Thyroid gland (tissue), 4 donors: ENCODE measurements at regions not wholly inside any gene's neighbourhood (a gene's known extent, or its start where the extent isn't known, plus 50 kb on each side); places are given as distances from the start of the nearest gene placed in this dataset.

Source experiments
- DNase-seq, 2 donors: peaks; one replicate each; pipeline ENCODE4 v3.0.0-alpha.2; 2019
- H3K27ac ChIP-seq, 3 donors: fragments of 200-600 bp; sonication (generic); 1 replicate in 2 of 3; 2 replicates in 1 of 3; pipeline ENCODE4 v1.5.1; 2016 to 2019; ENCODE audit warnings: mild to moderate bottlenecking in 1 of 3, moderate library complexity in 1 of 3
- H3K27me3 ChIP-seq: fragments of 200-600 bp; sonication (generic); one replicate; pipeline ENCODE4 v1.5.1; 2019
- H3K36me3 ChIP-seq, 2 donors: fragments of 200-600 bp; sonication (generic); one replicate each; pipeline ENCODE4 v1.5.1; 2016 to 2019
- H3K4me1 ChIP-seq, 2 donors: fragments of 200-600 bp; sonication (generic); one replicate each; pipeline ENCODE4 v1.5.1; 2017 to 2019
- H3K4me3 ChIP-seq, 3 donors: fragments of 200-600 bp; sonication (generic); replicated peaks in 1 of 3; 1 replicate in 2 of 3; 2 replicates in 1 of 3; pipeline ENCODE4 v1.5.1; 2016; ENCODE audit warnings: mild to moderate bottlenecking in 1 of 3
- H3K9me3 ChIP-seq: fragments of 200-600 bp; sonication (generic); one replicate; pipeline ENCODE4 v1.5.1; 2017
- CTCF ChIP-seq, 6 experiments: fragments of 200-600 bp in 3 of 6; fragments of 450-650 bp in 3 of 6; sonication (generic) in 3 of 6; IDR thresholded peaks; one replicate each; pipeline ENCODE4 v1.5.1; 2016 to 2019; ENCODE audit warnings: antibody characterized with exemption in 6 of 6, mild to moderate bottlenecking in 2 of 6, inconsistent platforms in 1 of 6, moderate library complexity in 1 of 6
- POLR2A ChIP-seq, 2 donors: fragments of 450-650 bp; IDR thresholded peaks; one replicate each; pipeline ENCODE4 v1.6.1; 2017; ENCODE audit warnings: antibody characterized with exemption in 2 of 2, mild to moderate bottlenecking in 2 of 2, moderate library complexity in 1 of 2
- WGBS, 2 donors: methylation state at CpG; one replicate each; pipeline ENCODE4 v1.1.5; 2017; 5-methylcytosine and 5-hydroxymethylcytosine counted together
- intact Hi-C: fragments of 100-400 bp; cut with DNase I; formaldehyde crosslinking; loops from one replicate; pipeline ENCODE4 v1.15.1; 2023

DNA sequence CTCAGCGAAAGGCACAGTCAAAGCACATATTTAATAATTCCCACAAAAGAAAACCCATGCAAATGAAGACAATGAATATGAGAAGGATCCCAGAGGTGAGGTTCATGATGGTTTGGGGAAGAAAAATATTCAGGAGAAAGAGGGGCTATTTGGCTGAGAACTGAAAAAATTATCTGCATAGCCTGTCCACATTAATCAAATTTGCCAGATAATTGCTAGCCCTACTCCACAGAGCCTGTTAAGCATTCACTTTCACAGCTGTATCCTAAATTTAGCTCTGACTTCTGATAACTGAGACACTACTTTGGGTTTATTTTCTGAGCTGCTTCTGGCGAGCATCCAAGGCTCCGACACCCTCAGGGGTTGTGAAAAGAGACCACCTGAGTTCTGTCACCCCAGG lies 176.2 kb downstream of the HERPUD2 start:
- no peak for TF ChIP-seq POLR2A (IDR thresholded peaks at IDR 0.05)
- DNase-seq, result no peak
- no peaks in the 10 kb centered on the region for H3K36me3 ChIP-seq
- intact Hi-C loops, result no loop called here
- no peaks in the 10 kb centered on the region for H3K27me3 ChIP-seq
- no peak overlapping the region for H3K27ac ChIP-seq
- WGBS, 2 donors, result 73 to 81% methylated on average over 2 to 3 of the region's 3 CpGs
- no peak overlapping the region for H3K4me3 ChIP-seq
- H3K9me3 ChIP-seq, result no peaks in the 10 kb centered on the region
- H3K4me1 ChIP-seq, result no peaks in the 10 kb centered on the region

DNA sequence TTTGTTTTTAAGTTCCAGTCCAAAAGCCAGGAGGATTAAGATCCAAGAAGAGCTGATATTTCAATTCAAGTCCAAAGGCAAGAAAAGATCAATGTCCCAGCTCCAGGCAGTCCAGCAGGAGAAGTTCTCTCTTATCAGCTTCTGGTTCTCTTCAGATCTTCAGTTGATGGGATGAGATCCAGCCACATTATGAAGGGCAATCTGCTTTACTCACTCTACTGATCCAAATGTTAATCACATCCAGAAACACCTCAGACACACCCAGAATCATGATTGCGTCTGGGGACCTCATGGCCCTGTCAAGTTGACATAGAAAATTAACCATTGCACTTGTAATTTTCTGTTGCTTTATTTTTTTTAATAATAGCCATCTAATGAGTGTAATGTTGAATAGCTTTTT lies 178.4 kb downstream of the HERPUD2 start:
- intact Hi-C loops, result no loop called here
- 85 to 86% methylated on average over 1 of the region's 1 CpG for WGBS, 2 donors
- Histone ChIP-seq H3K4me3 (no peak overlapping the region), H3K9me3 (no peaks in the 10 kb centered on the region), H3K4me1 (no peaks in the 10 kb centered on the region), H3K36me3 (no peaks in the 10 kb centered on the region), H3K27ac (no peak overlapping the region), H3K27me3 (no peaks in the 10 kb centered on the region)
- no peak for DNase-seq
- TF ChIP-seq POLR2A (IDR thresholded peaks at IDR 0.05), result no peak
- no peak for TF ChIP-seq CTCF (IDR thresholded peaks at IDR 0.05)

GRCh38 chr7:35513828-35514227 lies 181.1 kb downstream of the HERPUD2 start:
- TF ChIP-seq POLR2A (IDR thresholded peaks at IDR 0.05), result no peak
- TF ChIP-seq CTCF (IDR thresholded peaks at IDR 0.05), result no peak
- intact Hi-C loops, result no loop called here
- H3K9me3 ChIP-seq, result no peaks in the 10 kb centered on the region
- no peaks in the 10 kb centered on the region for H3K36me3 ChIP-seq
- no peak overlapping the region for H3K27ac ChIP-seq
- DNase-seq, result no peak
- H3K27me3 ChIP-seq, result no peaks in the 10 kb centered on the region
- no peak overlapping the region for H3K4me3 ChIP-seq
- no peaks in the 10 kb centered on the region for H3K4me1 ChIP-seq

DNA sequence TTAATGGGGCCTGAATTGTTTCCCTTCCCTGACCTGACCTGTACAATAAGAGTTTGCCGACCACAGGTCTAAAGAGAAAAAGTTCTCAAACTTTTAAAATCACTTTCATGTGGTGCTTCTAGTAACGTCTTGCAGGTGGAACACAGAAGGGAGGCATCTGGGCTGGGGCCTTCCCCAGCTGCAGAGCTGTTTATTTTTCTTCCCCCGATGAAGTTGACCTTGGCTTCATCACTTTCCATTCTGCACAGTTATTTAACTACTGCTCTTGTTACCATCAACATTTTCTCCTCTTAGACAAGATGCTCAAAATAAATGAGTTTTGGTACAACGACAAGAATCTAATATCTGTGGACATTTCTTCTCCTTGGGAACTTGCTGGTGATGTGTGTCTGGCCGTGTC lies 181.7 kb downstream of the HERPUD2 start:
- Histone ChIP-seq H3K4me1 (no peaks in the 10 kb centered on the region), H3K27ac (no peak overlapping the region)

DNA sequence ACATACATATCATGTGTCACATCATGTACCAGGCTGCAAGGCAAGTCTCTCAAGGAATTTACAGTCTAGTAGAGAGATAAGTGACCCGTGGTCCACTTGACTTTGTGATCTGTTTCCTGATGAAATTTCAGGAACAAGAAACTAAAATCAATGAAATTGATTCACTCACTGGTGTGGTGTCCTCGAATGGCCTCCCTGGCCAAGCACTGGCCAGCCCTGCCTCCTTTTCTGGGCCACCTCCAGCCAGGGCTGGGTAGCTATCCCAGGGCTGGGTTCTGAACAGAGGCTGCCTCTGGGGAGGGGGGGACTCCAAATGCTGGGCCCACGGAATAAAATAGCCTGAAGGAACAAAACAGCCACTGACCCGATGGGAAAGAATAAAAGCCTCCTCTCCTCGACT lies 182.2 kb downstream of the HERPUD2 start:
- Histone ChIP-seq H3K4me1 (no peaks in the 10 kb centered on the region), H3K4me3 (no peak overlapping the region), H3K9me3 (no peaks in the 10 kb centered on the region), H3K27me3 (no peaks in the 10 kb centered on the region), H3K36me3 (no peaks in the 10 kb centered on the region), H3K27ac (no peak overlapping the region)
- DNase-seq, result no peak
- WGBS, 2 donors, result 71 to 72% methylated on average over 5 of the region's 5 CpGs
- TF ChIP-seq CTCF (IDR thresholded peaks at IDR 0.05) (no peak), POLR2A (IDR thresholded peaks at IDR 0.05) (no peak)
- intact Hi-C loops, result no loop called here

More for the DNA sequence above, 181.7 kb downstream of the HERPUD2 start:
- no peak for DNase-seq
- Histone ChIP-seq H3K36me3 (no peaks in the 10 kb centered on the region), H3K9me3 (no peaks in the 10 kb centered on the region), H3K27me3 (no peaks in the 10 kb centered on the region), H3K4me3 (no peak overlapping the region)
- intact Hi-C loops, result no loop called here
- TF ChIP-seq POLR2A (IDR thresholded peaks at IDR 0.05) (no peak), CTCF (IDR thresholded peaks at IDR 0.05) (no peak)
- WGBS, 2 donors, result 74 to 83% methylated on average over 5 of the region's 5 CpGs
